ENCODE measurements at regions not wholly inside any gene's neighbourhood (a gene's known extent, or its start where the extent isn't known, plus 50 kb on each side); places are given as distances from the start of the nearest gene placed in this dataset.

GRCh38 chr6:165716886-165717285 lies 53.8 kb upstream of the PDE10A start:
- Histone ChIP-seq H3K27me3 (ENCODE audit: insufficient read depth) (no peaks in the 10 kb centered on the region), H3F3A (replicated peaks; ENCODE audit: low read depth) (no peaks in the 10 kb centered on the region), H4K20me1 (replicated peaks; ENCODE audit: insufficient read depth) (no peaks in the 10 kb centered on the region), H3K4me1 (ENCODE audit: insufficient read depth) (no peaks in the 10 kb centered on the region), H3K79me2 (replicated peaks; ENCODE audit: insufficient read depth) (no peaks in the 10 kb centered on the region), H3K4me2 (no peak overlapping the region), H2AFZ (no peak overlapping the region), H3K36me3 (ENCODE audit: insufficient read depth) (no peaks in the 10 kb centered on the region), H3K4me3 (no peak overlapping the region), H3K27ac (ENCODE audit: low read depth) (no peak overlapping the region), H3K9me2 (ENCODE audit: insufficient read depth) (no peaks in the 10 kb centered on the region)
- ATAC-seq = no peak
- Mint-ChIP-seq H3K4me1 (peaks cover 3% of the 10 kb centered on the region; the same call in 2 of the 3 replicates), H3K36me3 (ENCODE audit: low read depth) (no peaks in the 10 kb centered on the region), H3K27me3 (ENCODE audit: insufficient read depth, low read depth, poor library complexity) (peaks cover 10% of the 10 kb centered on the region), H3K27ac (no peak overlapping the region), H3K4me3 (no peak overlapping the region), H3K9me3 (no peaks in the 10 kb centered on the region)
- no peak for TF ChIP-seq STAT1 (IDR thresholded peaks at IDR 0.05; ENCODE audit: unreplicated experiment)
- no peak for TF ChIP-seq ZNF331 (CRISPR knock-in tag; IDR thresholded peaks at IDR 0.05; ENCODE audit: low read depth)
- TF ChIP-seq ZNF462 (CRISPR knock-in tag; IDR thresholded peaks at IDR 0.05) = no peak
- TF ChIP-seq POLR2AphosphoS5 (IDR thresholded peaks at IDR 0.05; ENCODE audit: low read depth) = no peak
- TF ChIP-seq CREB1 (CRISPR knock-in tag; IDR thresholded peaks at IDR 0.05; ENCODE audit: low read depth) = no peak
- TF ChIP-seq JUNB (IDR thresholded peaks at IDR 0.05; ENCODE audit: unreplicated experiment) = no peak
- no peak for DNase-seq (ENCODE audit: low spot score)

GRCh38 chr6:165715428-165715827 lies 52.4 kb upstream of the PDE10A start:
- no peak overlapping the region for H3K27ac ChIP-seq (ENCODE audit: low read depth)
- H3K36me3 ChIP-seq (ENCODE audit: insufficient read depth) = no peaks in the 10 kb centered on the region; the same call in 1 of the 2 replicates
- Mint-ChIP-seq H3K27ac (no peak overlapping the region), H3K27me3 (ENCODE audit: insufficient read depth, low read depth, poor library complexity) (peaks cover 14% of the 10 kb centered on the region), H3K36me3 (ENCODE audit: low read depth) (no peaks in the 10 kb centered on the region), H3K9me3 (no peaks in the 10 kb centered on the region), H3K4me3 (no peak overlapping the region), H3K4me1 (peaks cover 8% of the 10 kb centered on the region)
- no peak for ATAC-seq
- H2AFZ ChIP-seq = no peak overlapping the region
- H3K4me1 ChIP-seq (ENCODE audit: insufficient read depth) = peaks cover 4% of the 10 kb centered on the region; the same call in 1 of the 2 replicates
- no peaks in the 10 kb centered on the region; the same call in 1 of the 2 replicates for H3K9me2 ChIP-seq (ENCODE audit: insufficient read depth)
- H3F3A ChIP-seq (replicated peaks; ENCODE audit: low read depth) = no peaks in the 10 kb centered on the region
- H3K4me3 ChIP-seq = no peak overlapping the region
- no peaks in the 10 kb centered on the region for H4K20me1 ChIP-seq (replicated peaks; ENCODE audit: insufficient read depth)
- no peak overlapping the region for H3K4me2 ChIP-seq
- DNase-seq (ENCODE audit: low spot score) = no peak
- no peaks in the 10 kb centered on the region for H3K27me3 ChIP-seq (ENCODE audit: insufficient read depth)
- H3K79me2 ChIP-seq (replicated peaks; ENCODE audit: insufficient read depth) = no peaks in the 10 kb centered on the region
- TF ChIP-seq EZH2 (IDR thresholded peaks at IDR 0.05; ENCODE audit: low read depth, unreplicated experiment) = no peak
- no peak for TF ChIP-seq ZNF462 (CRISPR knock-in tag; IDR thresholded peaks at IDR 0.05)

Data from GM23338 (cell line).